Mesendoderm (in vitro differentiated cells): ENCODE measurements at regions not wholly inside any gene's neighbourhood (a gene's known extent, or its start where the extent isn't known, plus 50 kb on each side); places are given as distances from the start of the nearest gene placed in this dataset.

Source experiments
- DNase-seq: peaks from one replicate; pipeline ENCODE4 v3.0.0; 2013
- H2AK5ac ChIP-seq: 2 replicates; pipeline ENCODE4 v1.6.1; 2013; ENCODE audit warnings: low read length, inconsistent platforms
- H2BK120ac ChIP-seq: 2 replicates; pipeline ENCODE4 v1.6.1; 2013; ENCODE audit warnings: low read depth, mild to moderate bottlenecking, low read length, moderate library complexity, mixed read lengths
- H2BK15ac ChIP-seq: replicated peaks from 2 replicates; pipeline ENCODE4 v1.6.1; 2013; ENCODE audit warnings: low read depth, mild to moderate bottlenecking, moderate library complexity
- H2BK5ac ChIP-seq: 2 replicates; pipeline ENCODE4 v1.6.1; 2013; ENCODE audit warnings: low read length, inconsistent platforms
- H3K18ac ChIP-seq: 2 replicates; pipeline ENCODE4 v1.6.1; 2013; ENCODE audit warnings: mild to moderate bottlenecking, low read length, mixed read lengths
- H3K23ac ChIP-seq: one replicate; pipeline ENCODE4 v1.6.1; 2013; ENCODE audit warnings: low read length
- H3K27ac ChIP-seq: 2 replicates; pipeline ENCODE4 v1.5.1; 2013; ENCODE audit warnings: low read depth, mild to moderate bottlenecking, inconsistent platforms, low read length, moderate library complexity
- H3K27me3 ChIP-seq: 2 replicates; pipeline ENCODE4 v1.6.1; 2013; ENCODE audit warnings: low read length, control low read depth, mild to moderate bottlenecking, inconsistent platforms; ENCODE audit not compliant: insufficient read depth, poor library complexity
- H3K36me3 ChIP-seq: 2 replicates; pipeline ENCODE4 v1.6.1; 2013; ENCODE audit warnings: low read length, inconsistent platforms; ENCODE audit not compliant: control insufficient read depth, insufficient read depth
- H3K4ac ChIP-seq: one replicate; pipeline ENCODE4 v1.6.1; 2013; ENCODE audit warnings: low read depth, mild to moderate bottlenecking, low read length, moderate library complexity
- H3K4me1 ChIP-seq: 2 replicates; pipeline ENCODE4 v1.6.1; 2013; ENCODE audit warnings: low read depth, low read length, inconsistent platforms; ENCODE audit not compliant: control insufficient read depth
- H3K4me2 ChIP-seq: 2 replicates; pipeline ENCODE4 v1.6.1; 2013; ENCODE audit warnings: low read length
- H3K4me3 ChIP-seq: 2 replicates; pipeline ENCODE4 v1.5.1; 2013; ENCODE audit warnings: mild to moderate bottlenecking, low read length
- H3K56ac ChIP-seq: one replicate; pipeline ENCODE4 v1.6.1; 2013; ENCODE audit warnings: low read length
- H3K79me1 ChIP-seq: 2 replicates; pipeline ENCODE4 v1.6.1; 2013; ENCODE audit warnings: low read length, inconsistent platforms
- H3K79me2 ChIP-seq: 2 replicates; pipeline ENCODE4 v1.6.1; 2013; ENCODE audit warnings: mild to moderate bottlenecking, low read length; ENCODE audit not compliant: control insufficient read depth, insufficient read depth
- H3K9ac ChIP-seq: 2 replicates; pipeline ENCODE4 v1.6.1; 2013; ENCODE audit warnings: low read length, inconsistent platforms
- H4K5ac ChIP-seq: one replicate; pipeline ENCODE4 v1.6.1; 2013; ENCODE audit warnings: low read length
- H4K8ac ChIP-seq: one replicate; pipeline ENCODE4 v1.6.1; 2013; ENCODE audit warnings: low read depth, mild to moderate bottlenecking, control low read depth, low read length, moderate library complexity
- WGBS: extraction: QIAGEN DNeasy Blood & Tissue Kit; methylation state at CpG from one replicate; pipeline ENCODE4 v1.1.7; 2013; ENCODE audit warnings: low lambda C conversion rate, missing lambda C conversion rate; ENCODE audit not compliant: insufficient coverage; ENCODE audit errors: extremely low coverage; 5-methylcytosine and 5-hydroxymethylcytosine counted together

DNA sequence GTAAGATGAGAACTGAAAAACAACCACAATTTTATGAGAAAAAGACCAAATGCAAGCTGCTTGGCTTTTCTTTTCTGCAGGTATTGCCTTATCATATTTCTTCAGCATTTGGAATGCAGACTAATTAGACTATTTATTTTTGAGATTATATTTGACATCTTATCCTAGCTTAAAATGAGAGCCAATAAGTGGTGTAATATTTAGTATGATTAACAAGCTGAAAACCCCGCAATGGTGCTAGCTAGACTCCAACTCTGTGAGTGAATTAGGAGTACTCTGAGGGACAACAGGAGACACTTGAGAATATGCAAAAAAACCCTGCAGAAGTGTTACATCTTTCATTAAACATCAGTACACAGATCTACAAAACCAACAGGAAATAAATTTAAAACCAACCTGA is 180.3 kb upstream of the MEOX2 start:
- H4K5ac ChIP-seq, result no peak overlapping the region
- no peak overlapping the region for H3K56ac ChIP-seq
- H2AK5ac ChIP-seq, result no peak overlapping the region
- no peak overlapping the region for H2BK5ac ChIP-seq
- no peak for DNase-seq
- no peak overlapping the region for H2BK15ac ChIP-seq
- H3K27me3 ChIP-seq, result no peaks in the 10 kb centered on the region
- H4K8ac ChIP-seq, result no peak overlapping the region
- no peak overlapping the region for H3K4ac ChIP-seq
- no peak overlapping the region for H3K9ac ChIP-seq
- H3K79me1 ChIP-seq, result no peaks in the 10 kb centered on the region
- H3K79me2 ChIP-seq, result no peaks in the 10 kb centered on the region
- no peak overlapping the region for H3K4me2 ChIP-seq
- no peaks in the 10 kb centered on the region for H3K36me3 ChIP-seq
- H3K4me1 ChIP-seq, result no peaks in the 10 kb centered on the region
- no peak overlapping the region for H3K4me3 ChIP-seq
- H2BK120ac ChIP-seq, result no peak overlapping the region
- H3K27ac ChIP-seq, result no peak overlapping the region
- H3K18ac ChIP-seq, result no peak overlapping the region
- no peak overlapping the region for H3K23ac ChIP-seq
- no CpG with 5 or more reads among the region's 1 CpG for WGBS

GRCh38 chr7:15864626-15864991 is 178.1 kb upstream of the MEOX2 start:
- H3K23ac ChIP-seq, result no peak overlapping the region
- no peaks in the 10 kb centered on the region for H3K79me2 ChIP-seq
- no peak overlapping the region for H3K4ac ChIP-seq
- no peak overlapping the region for H2AK5ac ChIP-seq
- H3K56ac ChIP-seq, result no peak overlapping the region
- H3K36me3 ChIP-seq, result no peaks in the 10 kb centered on the region
- no peak overlapping the region for H4K5ac ChIP-seq
- no peak for DNase-seq
- no peaks in the 10 kb centered on the region for H3K79me1 ChIP-seq
- no peak overlapping the region for H3K9ac ChIP-seq
- H3K4me3 ChIP-seq, result no peak overlapping the region
- H3K27ac ChIP-seq, result no peak overlapping the region
- no peak overlapping the region for H2BK120ac ChIP-seq
- H2BK15ac ChIP-seq, result no peak overlapping the region
- H3K18ac ChIP-seq, result no peak overlapping the region
- H3K27me3 ChIP-seq, result no peaks in the 10 kb centered on the region
- H2BK5ac ChIP-seq, result no peak overlapping the region
- WGBS, result no CpG with 5 or more reads among the region's 2 CpGs
- H3K4me2 ChIP-seq, result no peak overlapping the region
- no peak overlapping the region for H4K8ac ChIP-seq
- no peaks in the 10 kb centered on the region for H3K4me1 ChIP-seq

- Histone ChIP-seq H2BK120ac (no peak overlapping the region), H4K5ac (no peak overlapping the region), H3K27ac (no peak overlapping the region), H3K4me3 (no peak overlapping the region), H3K36me3 (no peaks in the 10 kb centered on the region), H3K27me3 (no peaks in the 10 kb centered on the region), H2AK5ac (no peak overlapping the region), H3K79me2 (no peaks in the 10 kb centered on the region), H3K18ac (no peak overlapping the region), H3K23ac (no peak overlapping the region), H3K4me1 (no peaks in the 10 kb centered on the region), H4K8ac (no peak overlapping the region), H2BK15ac (no peak overlapping the region), H3K4me2 (no peak overlapping the region), H3K4ac (no peak overlapping the region), H3K9ac (no peak overlapping the region), H3K56ac (no peak overlapping the region), H3K79me1 (no peaks in the 10 kb centered on the region), H2BK5ac (no peak overlapping the region)
- DNase-seq, result no peak
- no CpG with 5 or more reads among the region's 4 CpGs for WGBS
Observed at GRCh38 chr7:15863951-15864625, 177.6 kb upstream of the MEOX2 start.

- Histone ChIP-seq H3K79me1 (no peaks in the 10 kb centered on the region), H3K27ac (no peak overlapping the region), H3K9ac (no peak overlapping the region), H3K36me3 (no peaks in the 10 kb centered on the region), H2BK15ac (no peak overlapping the region), H3K27me3 (no peaks in the 10 kb centered on the region), H4K5ac (no peak overlapping the region), H3K56ac (no peak overlapping the region), H3K4me1 (no peaks in the 10 kb centered on the region), H3K4ac (no peak overlapping the region), H3K23ac (no peak overlapping the region), H2AK5ac (no peak overlapping the region), H3K4me3 (no peak overlapping the region), H2BK120ac (no peak overlapping the region), H3K4me2 (no peak overlapping the region), H3K79me2 (no peaks in the 10 kb centered on the region), H2BK5ac (no peak overlapping the region), H3K18ac (no peak overlapping the region), H4K8ac (no peak overlapping the region)
- no peak for DNase-seq
Observed at GRCh38 chr7:15862781-15863165, 176.3 kb upstream of the MEOX2 start.

- Histone ChIP-seq H2BK120ac (no peak overlapping the region), H4K8ac (no peak overlapping the region), H3K9ac (no peak overlapping the region), H3K36me3 (no peaks in the 10 kb centered on the region), H3K4me3 (no peak overlapping the region), H2AK5ac (no peak overlapping the region), H2BK15ac (no peak overlapping the region), H3K27me3 (no peaks in the 10 kb centered on the region), H3K56ac (no peak overlapping the region), H3K4ac (no peak overlapping the region), H3K79me2 (no peaks in the 10 kb centered on the region), H3K27ac (no peak overlapping the region), H3K79me1 (no peaks in the 10 kb centered on the region), H3K4me1 (no peaks in the 10 kb centered on the region), H3K4me2 (no peak overlapping the region), H3K23ac (no peak overlapping the region), H4K5ac (no peak overlapping the region), H3K18ac (no peak overlapping the region), H2BK5ac (no peak overlapping the region)
- no CpG with 5 or more reads among the region's 4 CpGs for WGBS
- no peak for DNase-seq
Observed at GRCh38 chr7:15862016-15862780, 175.7 kb upstream of the MEOX2 start.
